OCI-M1 (cell line): ENCODE measurements at regions not wholly inside any gene's neighbourhood (a gene's known extent, or its start where the extent isn't known, plus 50 kb on each side); places are given as distances from the start of the nearest gene placed in this dataset.
A peak's percentile ranks its signal among the peaks of the same experiment; 100 is the strongest.
"Not testable (repeated sequence)": the region's sequence is repeated elsewhere in the genome, so short reads cannot be mapped to it uniquely, and the experiment has no call there.

Experiments
- DNase-seq: peaks from one replicate; lab custom pipeline; 2025; lab: John Stamatoyannopoulos, UW

- DNase-seq: peak; percentile 21
Measured at GRCh38 chr12:63410197-63410596, 258.1 kb downstream of the DPY19L2 start.

- DNase-seq: no peak
Measured at GRCh38 chr12:63406781-63407180, 255.8 kb upstream of the AVPR1A start.

GRCh38 chr12:63404611-63405010, 253.6 kb upstream of the AVPR1A start:
- no peak for DNase-seq

- DNase-seq: no peak
Measured at GRCh38 chr12:63403256-63403655, 252.3 kb upstream of the AVPR1A start.

- DNase-seq: no peak
Measured at GRCh38 chr12:63400718-63401117, 249.7 kb upstream of the AVPR1A start.

GRCh38 chr12:63400318-63400717, 249.3 kb upstream of the AVPR1A start:
- DNase-seq: no peak

GRCh38 chr12:63397807-63398206, 246.8 kb upstream of the AVPR1A start:
- no peak for DNase-seq

- DNase-seq: no peak
Measured at GRCh38 chr12:63396135-63396534, 245.1 kb upstream of the AVPR1A start.

GRCh38 chr12:63394983-63395382, 244.0 kb upstream of the AVPR1A start:
- DNase-seq: no peak

GRCh38 chr12:63394349-63394748, 243.3 kb upstream of the AVPR1A start:
- DNase-seq: no peak

GRCh38 chr12:63389211-63389610, 238.2 kb upstream of the AVPR1A start:
- DNase-seq: no peak

GRCh38 chr12:63387771-63388170, 236.8 kb upstream of the AVPR1A start:
- DNase-seq: peak; percentile 3

GRCh38 chr12:63382930-63383329, 231.9 kb upstream of the AVPR1A start:
- no peak for DNase-seq

- no peak for DNase-seq
Measured at GRCh38 chr12:63362791-63363190, 211.8 kb upstream of the AVPR1A start.

- no peak for DNase-seq
Measured at GRCh38 chr12:63362166-63362565, 211.2 kb upstream of the AVPR1A start.

- DNase-seq: no peak
Measured at GRCh38 chr12:63354969-63355368, 204.0 kb upstream of the AVPR1A start.

GRCh38 chr12:63353559-63353958, 202.6 kb upstream of the AVPR1A start:
- no peak for DNase-seq

- DNase-seq: no peak
Measured at GRCh38 chr12:63351370-63351769, 200.4 kb upstream of the AVPR1A start.

- no peak for DNase-seq
Measured at GRCh38 chr12:63348556-63348955, 197.6 kb upstream of the AVPR1A start.

GRCh38 chr12:63337158-63337557, 186.2 kb upstream of the AVPR1A start:
- not testable (repeated sequence) for DNase-seq

GRCh38 chr12:63326260-63326659, 175.3 kb upstream of the AVPR1A start:
- no peak for DNase-seq

- DNase-seq: no peak
Measured at GRCh38 chr12:63325757-63326156, 174.8 kb upstream of the AVPR1A start.

- DNase-seq: no peak
Measured at GRCh38 chr12:63323942-63324341, 172.9 kb upstream of the AVPR1A start.

- no peak for DNase-seq
Measured at GRCh38 chr12:63321373-63321772, 170.4 kb upstream of the AVPR1A start.
